H9 (cell line): ENCODE measurements at regions not wholly inside any gene's neighbourhood (a gene's known extent, or its start where the extent isn't known, plus 50 kb on each side); places are given as distances from the start of the nearest gene placed in this dataset.

Experiments
- DNase-seq: peaks from one replicate; pipeline ENCODE4 v3.0.0-alpha.2; 2017
- H2AFZ ChIP-seq: one replicate; pipeline ENCODE4 v1.6.1; 2013; ENCODE audit warnings: mild to moderate bottlenecking, low read length, control low read depth, moderate library complexity
- H2AK5ac ChIP-seq: 2 replicates; pipeline ENCODE4 v1.6.1; 2013; ENCODE audit warnings: low read length, control low read depth, mixed read lengths; ENCODE audit not compliant: insufficient read length
- H2BK120ac ChIP-seq: one replicate; pipeline ENCODE4 v1.6.1; 2013; ENCODE audit warnings: low read depth, mild to moderate bottlenecking, low read length, control low read depth, inconsistent platforms; ENCODE audit not compliant: poor library complexity, severe bottlenecking
- H2BK12ac ChIP-seq: 2 replicates; pipeline ENCODE4 v1.6.1; 2013; ENCODE audit warnings: low read length, control low read depth, mixed read lengths, low read depth; ENCODE audit not compliant: insufficient read length
- H2BK15ac ChIP-seq: 2 replicates; pipeline ENCODE4 v1.6.1; 2013; ENCODE audit warnings: low read depth, low read length, control low read depth
- H2BK20ac ChIP-seq: one replicate; pipeline ENCODE4 v1.6.1; 2013; ENCODE audit warnings: low read depth, mild to moderate bottlenecking, low read length, control low read depth, inconsistent platforms; ENCODE audit not compliant: poor library complexity, severe bottlenecking
- H2BK5ac ChIP-seq: 2 replicates; pipeline ENCODE4 v1.6.1; 2013; ENCODE audit warnings: low read length, control low read depth, mixed read lengths; ENCODE audit not compliant: insufficient read length
- H3K14ac ChIP-seq: 2 replicates; pipeline ENCODE4 v1.6.1; 2013; ENCODE audit warnings: low read length, control low read depth; ENCODE audit not compliant: insufficient read depth
- H3K18ac ChIP-seq: 2 replicates; pipeline ENCODE4 v1.6.1; 2013; ENCODE audit warnings: low read depth, mild to moderate bottlenecking, mixed read lengths, low read length, control low read depth; ENCODE audit not compliant: insufficient read length
- H3K23ac ChIP-seq: 2 replicates; pipeline ENCODE4 v1.6.1; 2013; ENCODE audit warnings: low read length, control low read depth, mixed read lengths, low read depth; ENCODE audit not compliant: insufficient read length
- H3K23me2 ChIP-seq: 2 replicates; pipeline ENCODE4 v1.6.1; 2013; ENCODE audit warnings: low read depth, mild to moderate bottlenecking, mixed read lengths, low read length, control low read depth; ENCODE audit not compliant: insufficient read length, poor library complexity, severe bottlenecking
- H3K27ac ChIP-seq: 2 replicates; pipeline ENCODE4 v1.5.1; 2013; ENCODE audit warnings: low read length, control low read depth, mixed read lengths, low read depth; ENCODE audit not compliant: insufficient read length
- H3K27me3 ChIP-seq: 2 replicates; pipeline ENCODE4 v1.6.1; 2013; ENCODE audit warnings: low read length, control low read depth, inconsistent platforms; ENCODE audit not compliant: insufficient read depth
- H3K4ac ChIP-seq: 2 replicates; pipeline ENCODE4 v1.6.1; 2013; ENCODE audit warnings: low read depth, mild to moderate bottlenecking, control low read depth, inconsistent platforms, low read length, moderate library complexity
- H3K4me1 ChIP-seq: 2 replicates; pipeline ENCODE4 v1.6.1; 2013; ENCODE audit warnings: low read length, control low read depth, inconsistent platforms; ENCODE audit not compliant: insufficient read depth
- H3K4me2 ChIP-seq: 2 replicates; pipeline ENCODE4 v1.6.1; 2013; ENCODE audit warnings: low read length, control low read depth, mixed read lengths; ENCODE audit not compliant: insufficient read length, insufficient read depth
- H3K56ac ChIP-seq: 2 replicates; pipeline ENCODE4 v1.6.1; 2013; ENCODE audit warnings: low read depth, mild to moderate bottlenecking, mixed read lengths, low read length, control low read depth; ENCODE audit not compliant: insufficient read length
- H3K79me1 ChIP-seq: 2 replicates; pipeline ENCODE4 v1.6.1; 2013; ENCODE audit warnings: low read depth, mild to moderate bottlenecking, moderate library complexity, low read length, control low read depth, inconsistent platforms; ENCODE audit not compliant: insufficient read depth, poor library complexity, severe bottlenecking
- H3K79me2 ChIP-seq: 2 replicates; pipeline ENCODE4 v1.6.1; 2013; ENCODE audit warnings: low read length, control low read depth, inconsistent platforms; ENCODE audit not compliant: insufficient read depth
- H3K9ac ChIP-seq: 2 replicates; pipeline ENCODE4 v1.6.1; 2013; ENCODE audit warnings: low read length, control low read depth, mixed read lengths; ENCODE audit not compliant: insufficient read length; ENCODE audit errors: extremely low read depth
- H3K9me3 ChIP-seq: one replicate; pipeline ENCODE4 v1.6.1; 2013; ENCODE audit warnings: low read depth, low read length, inconsistent platforms; ENCODE audit not compliant: control insufficient read depth
- H3T11ph ChIP-seq: one replicate; pipeline ENCODE4 v1.6.1; 2013; ENCODE audit warnings: mild to moderate bottlenecking, low read length, control low read depth, inconsistent platforms
- H4K20me1 ChIP-seq: one replicate; pipeline ENCODE4 v1.6.1; 2013; ENCODE audit not compliant: control insufficient read depth, insufficient read length, insufficient read depth
- H4K5ac ChIP-seq: 2 replicates; pipeline ENCODE4 v1.6.1; 2013; ENCODE audit warnings: low read depth, mild to moderate bottlenecking, mixed read lengths, low read length, control low read depth; ENCODE audit not compliant: insufficient read length
- H4K8ac ChIP-seq: replicated peaks from 2 replicates; pipeline ENCODE4 v1.6.1; 2013; ENCODE audit warnings: low read length, control low read depth, mixed read lengths, low read depth; ENCODE audit not compliant: insufficient read length
- H4K91ac ChIP-seq: 2 replicates; pipeline ENCODE4 v1.6.1; 2013; ENCODE audit warnings: low read depth, mild to moderate bottlenecking, moderate library complexity, mixed read lengths, low read length, control low read depth; ENCODE audit not compliant: insufficient read length
- H3K27ac Mint-ChIP-seq, 3 experiments: 2 replicates in 2 of 3; 3 replicates in 1 of 3; pipeline ENCODE4 v1.8.0; 2020 to 2021; ENCODE audit warnings: mixed read lengths in 3 of 3, mild to moderate bottlenecking in 1 of 3, moderate library complexity in 1 of 3
- H3K27me3 Mint-ChIP-seq: 2 replicates; pipeline ENCODE4 v1.8.0; 2021; ENCODE audit warnings: low read depth, mild to moderate bottlenecking, moderate library complexity, mixed read lengths
- H3K36me3 Mint-ChIP-seq, 3 experiments: 2 replicates in 2 of 3; 3 replicates in 1 of 3; pipeline ENCODE4 v1.8.0; 2020 to 2021; ENCODE audit warnings: low read depth in 3 of 3, mixed read lengths in 3 of 3; ENCODE audit not compliant: insufficient read depth in 1 of 3
- H3K4me1 Mint-ChIP-seq, 2 experiments: 2 replicates each; pipeline ENCODE4 v1.8.0; 2020; ENCODE audit warnings: mixed read lengths in 2 of 2
- H3K4me3 Mint-ChIP-seq, 2 experiments: 2 replicates in 1 of 2; 3 replicates in 1 of 2; pipeline ENCODE4 v1.8.0; 2020 to 2021; ENCODE audit warnings: mild to moderate bottlenecking in 2 of 2, mixed read lengths in 2 of 2, moderate library complexity in 1 of 2
- H3K9me3 Mint-ChIP-seq, 2 experiments: 2 replicates in 1 of 2; 3 replicates in 1 of 2; pipeline ENCODE4 v1.8.0; 2020; ENCODE audit warnings: mild to moderate bottlenecking in 2 of 2, mixed read lengths in 2 of 2, moderate library complexity in 1 of 2
- CTCF ChIP-seq: fragments of 200-600 bp; sonication (generic); conservative IDR thresholded peaks from 3 replicates; pipeline ENCODE4 v1.8.0; 2021; ENCODE audit warnings: antibody characterized with exemption, mild to moderate bottlenecking
- WGBS: extraction: QIAGEN DNeasy Blood & Tissue Kit; methylation state at CpG from one replicate; pipeline ENCODE4 v1.1.7; 2013; ENCODE audit warnings: missing lambda C conversion rate, low lambda C conversion rate, mixed read lengths; ENCODE audit not compliant: insufficient read length; ENCODE audit errors: extremely low coverage; 5-methylcytosine and 5-hydroxymethylcytosine counted together

- Histone ChIP-seq H2BK20ac (no peak overlapping the region), H4K5ac (no peak overlapping the region), H4K20me1 (no peaks in the 10 kb centered on the region), H2BK15ac (no peak overlapping the region), H2BK5ac (no peak overlapping the region), H3K9me3 (no peaks in the 10 kb centered on the region), H2BK12ac (no peak overlapping the region), H3T11ph (no peak overlapping the region), H3K4me1 (no peaks in the 10 kb centered on the region), H2BK120ac (no peak overlapping the region), H4K91ac (no peak overlapping the region), H3K4me2 (no peak overlapping the region), H3K23ac (no peak overlapping the region), H3K79me2 (no peaks in the 10 kb centered on the region), H2AK5ac (no peak overlapping the region), H2AFZ (no peak overlapping the region), H4K8ac (no peak overlapping the region), H3K23me2 (no peaks in the 10 kb centered on the region), H3K56ac (no peak overlapping the region), H3K27ac (no peak overlapping the region), H3K14ac (no peak overlapping the region), H3K27me3 (no peaks in the 10 kb centered on the region), H3K4ac (no peak overlapping the region), H3K18ac (no peak overlapping the region), H3K79me1 (no peaks in the 10 kb centered on the region), H3K9ac (no peak overlapping the region)
- H3K4me1 Mint-ChIP-seq: peaks cover 3 to 6% of the 10 kb centered on the region in 2 experiments; a peak in 1 of 4 replicates
- TF ChIP-seq CTCF: no peak
- H3K27me3 Mint-ChIP-seq: no peaks in the 10 kb centered on the region
- H3K4me3 Mint-ChIP-seq: no peak overlapping the region
- no peaks in the 10 kb centered on the region; a peak in 1 of 5 replicates for H3K9me3 Mint-ChIP-seq
- peaks cover 0 to 9% (median 2%) of the 10 kb centered on the region in 3 experiments; a peak in 3 of 7 replicates for H3K36me3 Mint-ChIP-seq
- DNase-seq: no peak
- WGBS: no CpG with 5 or more reads among the region's 7 CpGs
- no peak overlapping the region; a peak in 1 of 7 replicates for H3K27ac Mint-ChIP-seq
Measured at GRCh38 chr11:104694259-104695064, 203.8 kb downstream of the CASP12 start.
